Mesodermal cell (in vitro differentiated cells): ENCODE measurements at regions not wholly inside any gene's neighbourhood (a gene's known extent, or its start where the extent isn't known, plus 50 kb on each side); places are given as distances from the start of the nearest gene placed in this dataset.

Source experiments
- H3K27ac ChIP-seq: 2 replicates; pipeline ENCODE4 v1.7.0; 2013; ENCODE audit warnings: mild to moderate bottlenecking, low read depth, low read length, moderate library complexity; ENCODE audit not compliant: severe bottlenecking
- H3K36me3 ChIP-seq: 2 replicates; pipeline ENCODE4 v1.7.1; 2013; ENCODE audit warnings: mild to moderate bottlenecking, low read length, moderate library complexity; ENCODE audit not compliant: control insufficient read depth, insufficient read depth
- H3K4me1 ChIP-seq: one replicate; pipeline ENCODE4 v1.7.1; 2013; ENCODE audit warnings: mild to moderate bottlenecking, low read length; ENCODE audit not compliant: insufficient read depth, control insufficient read depth, poor library complexity, severe bottlenecking
- H3K4me3 ChIP-seq: 2 replicates; pipeline ENCODE4 v1.7.0; 2013; ENCODE audit warnings: low read length, control low read depth, mild to moderate bottlenecking; ENCODE audit not compliant: insufficient read depth, poor library complexity, severe bottlenecking; ENCODE audit errors: extremely low read depth
- H3K9me3 ChIP-seq: 2 replicates; pipeline ENCODE4 v1.7.1; 2013; ENCODE audit warnings: mild to moderate bottlenecking, low read length, moderate library complexity; ENCODE audit not compliant: control insufficient read depth
- WGBS, 2 experiments: methylation state at CpG; one replicate each; pipeline ENCODE4 v1.1.5; 2013; ENCODE audit warnings: missing lambda C conversion rate in 2 of 2; ENCODE audit not compliant: insufficient coverage in 2 of 2; 5-methylcytosine and 5-hydroxymethylcytosine counted together

DNA sequence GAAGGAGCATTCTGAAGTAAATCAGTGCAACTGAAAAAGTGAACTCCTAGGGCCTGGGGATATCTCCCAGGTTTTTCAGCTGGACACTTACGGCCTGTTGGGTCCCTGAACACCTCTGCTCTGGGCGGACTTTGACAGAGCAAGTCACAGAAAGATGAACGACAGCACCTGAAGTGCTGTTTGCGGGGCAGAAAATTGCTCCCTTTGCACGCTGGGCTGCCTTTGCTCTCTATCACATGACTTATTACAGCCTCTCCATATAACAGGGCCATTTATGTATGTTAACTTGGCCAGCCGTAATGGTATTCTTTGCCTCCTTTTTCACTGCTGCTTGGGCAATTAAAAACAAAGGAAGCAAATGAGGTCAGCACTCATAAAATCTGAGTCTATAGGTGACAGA lies 332.9 kb downstream of the BARHL2 start:
- H3K9me3 ChIP-seq, result no peaks in the 10 kb centered on the region
- WGBS, 2 experiments, result 81 to 88% methylated on average over 3 to 4 of the region's 6 CpGs
- H3K27ac ChIP-seq, result no peak overlapping the region
- H3K4me1 ChIP-seq, result peaks cover 4% of the 10 kb centered on the region
- H3K4me3 ChIP-seq, result no peak overlapping the region
- no peaks in the 10 kb centered on the region for H3K36me3 ChIP-seq

DNA sequence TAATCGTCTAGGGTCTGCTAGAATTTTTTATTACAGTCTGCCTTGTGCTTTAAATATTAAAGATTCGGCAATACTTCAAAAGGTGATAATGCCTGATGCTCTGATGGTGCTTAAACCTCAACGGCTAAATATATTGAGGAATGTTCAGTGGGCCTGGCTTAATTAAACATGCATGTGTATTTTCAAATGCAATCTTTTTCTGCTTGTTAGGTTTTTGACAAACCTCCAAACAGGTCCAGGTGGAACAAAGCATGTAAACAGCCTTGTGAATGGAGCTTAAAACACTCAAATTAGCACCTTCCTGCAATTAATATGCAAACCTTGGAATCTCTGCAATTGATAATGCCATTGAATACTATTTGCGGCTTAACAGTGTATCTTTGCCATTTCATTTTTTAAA lies 334.9 kb downstream of the BARHL2 start:
- Histone ChIP-seq H3K27ac (no peak overlapping the region), H3K4me1 (no peaks in the 10 kb centered on the region), H3K4me3 (no peak overlapping the region), H3K36me3 (no peaks in the 10 kb centered on the region), H3K9me3 (no peaks in the 10 kb centered on the region)
- 87 to 100% methylated on average over 3 to 4 of the region's 4 CpGs for WGBS, 2 experiments

DNA sequence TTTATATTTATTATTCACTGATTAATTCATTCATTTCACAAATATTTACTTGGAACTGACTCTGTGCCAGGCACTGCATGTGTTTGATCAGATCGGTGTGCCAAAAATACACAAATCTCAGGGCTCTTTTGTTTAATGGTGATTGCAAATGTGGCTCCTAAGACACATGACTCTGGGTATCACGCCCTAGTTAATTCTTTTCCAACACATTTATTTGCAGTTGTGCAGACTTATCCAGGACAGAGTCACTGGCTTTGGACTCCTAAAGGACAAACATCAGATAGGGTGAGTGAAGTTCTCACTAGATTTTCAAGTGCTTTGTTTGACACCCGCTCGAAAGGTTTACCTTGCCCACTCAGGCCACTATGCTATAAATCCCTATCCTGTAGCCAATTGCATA lies 335.5 kb downstream of the BARHL2 start:
- no peaks in the 10 kb centered on the region for H3K36me3 ChIP-seq
- H3K4me3 ChIP-seq, result no peak overlapping the region
- no peak overlapping the region for H3K27ac ChIP-seq
- H3K4me1 ChIP-seq, result no peaks in the 10 kb centered on the region
- 90 to 100% methylated on average over 2 of the region's 4 CpGs for WGBS, 2 experiments
- no peaks in the 10 kb centered on the region for H3K9me3 ChIP-seq

DNA sequence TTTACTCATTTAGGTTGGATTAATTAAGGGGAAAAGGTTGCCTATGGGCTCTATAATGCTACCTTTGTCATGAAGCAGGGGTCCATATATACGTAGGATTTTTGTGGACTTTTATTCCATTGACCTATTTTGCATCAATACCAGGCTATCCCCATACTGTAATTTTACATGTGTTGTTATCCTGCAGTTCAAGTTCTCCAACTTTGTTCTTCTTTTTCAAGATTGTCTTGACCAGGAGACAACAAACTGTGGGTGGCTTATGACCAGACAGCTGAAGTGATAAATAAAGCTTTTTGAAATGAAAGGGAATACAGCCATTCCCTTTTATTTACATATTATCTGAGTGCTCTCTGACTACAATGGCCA lies 345.7 kb downstream of the BARHL2 start:
- Histone ChIP-seq H3K4me1 (no peaks in the 10 kb centered on the region), H3K27ac (no peak overlapping the region), H3K36me3 (no peaks in the 10 kb centered on the region), H3K4me3 (no peak overlapping the region), H3K9me3 (no peaks in the 10 kb centered on the region)
- 100% methylated on average over 1 of the region's 1 CpG; no CpG with 5 or more reads in 1 of the 2 experiments for WGBS, 2 experiments

DNA sequence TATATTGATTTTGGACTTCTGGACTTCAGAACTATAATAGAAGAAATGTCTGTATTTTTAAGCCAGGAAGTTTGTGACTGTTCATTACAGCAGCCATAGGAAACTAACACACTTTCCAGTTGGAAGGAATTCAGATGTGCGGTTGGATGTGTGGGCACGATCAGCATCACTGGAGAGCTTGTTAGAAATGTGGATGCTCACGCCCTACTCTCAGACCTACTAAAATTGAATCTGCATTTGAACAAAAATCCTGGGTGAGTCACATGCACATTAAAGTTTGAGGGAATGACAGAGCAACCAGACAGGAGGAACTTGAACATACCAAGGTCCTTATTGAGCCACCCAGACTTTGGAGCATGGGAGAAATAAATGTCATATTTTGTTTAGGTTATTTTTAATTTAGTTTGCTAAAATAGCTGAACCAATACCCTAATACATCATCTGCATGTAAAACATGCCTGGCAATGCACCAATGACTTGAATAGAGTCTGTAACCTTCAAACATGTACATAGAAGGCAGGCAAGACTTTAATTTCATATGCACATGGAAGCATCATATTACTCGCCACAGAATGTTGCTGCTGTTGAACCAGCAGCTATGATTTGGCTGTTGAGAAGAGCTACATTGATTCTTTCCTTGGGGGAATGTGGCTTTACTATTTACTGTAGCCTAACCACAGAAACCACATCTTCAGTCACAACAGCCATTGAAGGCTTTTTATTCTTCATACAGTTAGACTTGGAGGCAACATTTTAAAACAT lies 346.2 kb downstream of the BARHL2 start:
- no peaks in the 10 kb centered on the region for H3K36me3 ChIP-seq
- no peak overlapping the region for H3K4me3 ChIP-seq
- H3K27ac ChIP-seq, result no peak overlapping the region
- 100% methylated on average over 1 to 2 of the region's 4 CpGs for WGBS, 2 experiments
- no peaks in the 10 kb centered on the region for H3K4me1 ChIP-seq
- no peaks in the 10 kb centered on the region for H3K9me3 ChIP-seq

- WGBS, 2 experiments, result 90% methylated on average over 2 of the region's 2 CpGs; no CpG with 5 or more reads in 1 of the 2 experiments
- no peaks in the 10 kb centered on the region for H3K4me1 ChIP-seq
- H3K27ac ChIP-seq, result no peak overlapping the region
- H3K36me3 ChIP-seq, result no peaks in the 10 kb centered on the region
- H3K4me3 ChIP-seq, result no peak overlapping the region
- no peaks in the 10 kb centered on the region for H3K9me3 ChIP-seq
These were observed 354.9 kb downstream of the BARHL2 start for GRCh38 chr1:90362163-90362562.

DNA sequence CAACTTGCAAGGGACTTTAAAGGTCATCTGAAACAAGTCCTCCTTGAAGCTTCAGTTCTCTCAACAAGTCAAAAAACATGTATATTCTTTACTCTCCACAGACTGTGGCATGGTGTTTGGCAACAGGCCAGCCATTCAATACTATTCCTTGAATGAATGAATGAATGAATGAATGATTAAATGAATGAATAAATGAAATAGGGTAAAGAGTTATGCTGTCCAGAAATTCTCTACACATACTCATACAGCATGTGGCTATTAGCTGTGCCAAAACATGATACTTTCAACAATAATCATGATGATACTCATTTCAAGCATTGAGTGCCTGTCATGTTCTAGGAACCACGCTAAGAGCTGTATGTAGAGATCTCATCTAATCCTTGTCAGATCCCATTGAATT lies 356.1 kb downstream of the BARHL2 start:
- H3K4me1 ChIP-seq, result no peaks in the 10 kb centered on the region
- no peak overlapping the region for H3K4me3 ChIP-seq
- H3K36me3 ChIP-seq, result no peaks in the 10 kb centered on the region
- H3K27ac ChIP-seq, result no peak overlapping the region
- WGBS, 2 experiments, result no CpG with 5 or more reads among the region's 1 CpG
- H3K9me3 ChIP-seq, result no peaks in the 10 kb centered on the region

- 92 to 93% methylated on average over 4 of the region's 6 CpGs for WGBS, 2 experiments
- Histone ChIP-seq H3K9me3 (no peaks in the 10 kb centered on the region), H3K27ac (no peak overlapping the region), H3K4me1 (no peaks in the 10 kb centered on the region), H3K36me3 (no peaks in the 10 kb centered on the region), H3K4me3 (no peak overlapping the region)
These were observed 357.1 kb downstream of the BARHL2 start for GRCh38 chr1:90359994-90360393.

GRCh38 chr1:90358448-90358847 lies 358.7 kb downstream of the BARHL2 start:
- Histone ChIP-seq H3K4me3 (no peak overlapping the region), H3K9me3 (no peaks in the 10 kb centered on the region), H3K4me1 (no peaks in the 10 kb centered on the region), H3K36me3 (no peaks in the 10 kb centered on the region), H3K27ac (no peak overlapping the region)
- no CpG with 5 or more reads among the region's 2 CpGs for WGBS, 2 experiments

DNA sequence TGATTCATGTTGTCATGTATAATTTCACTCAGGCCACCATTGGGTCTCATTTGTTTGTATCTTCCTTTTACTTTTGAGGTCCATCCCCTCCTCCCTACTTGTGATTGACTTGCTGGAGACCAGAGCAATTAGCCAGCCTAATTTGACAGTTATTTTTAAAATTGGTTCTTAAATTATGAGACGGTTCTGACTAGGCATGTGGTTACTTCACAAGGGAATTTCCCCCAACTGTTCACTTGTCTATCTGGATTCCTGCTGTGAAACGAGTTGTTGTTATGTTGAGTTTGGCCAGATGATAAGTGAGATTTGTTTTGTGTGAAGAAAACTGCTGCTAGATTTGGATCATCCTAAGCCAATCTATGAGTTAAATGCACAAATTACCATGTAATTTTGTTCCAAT lies 359.1 kb downstream of the BARHL2 start:
- 100% methylated on average over 1 of the region's 2 CpGs; no CpG with 5 or more reads in 1 of the 2 experiments for WGBS, 2 experiments
- Histone ChIP-seq H3K9me3 (no peaks in the 10 kb centered on the region), H3K4me3 (no peak overlapping the region), H3K4me1 (no peaks in the 10 kb centered on the region), H3K36me3 (no peaks in the 10 kb centered on the region), H3K27ac (no peak overlapping the region)

DNA sequence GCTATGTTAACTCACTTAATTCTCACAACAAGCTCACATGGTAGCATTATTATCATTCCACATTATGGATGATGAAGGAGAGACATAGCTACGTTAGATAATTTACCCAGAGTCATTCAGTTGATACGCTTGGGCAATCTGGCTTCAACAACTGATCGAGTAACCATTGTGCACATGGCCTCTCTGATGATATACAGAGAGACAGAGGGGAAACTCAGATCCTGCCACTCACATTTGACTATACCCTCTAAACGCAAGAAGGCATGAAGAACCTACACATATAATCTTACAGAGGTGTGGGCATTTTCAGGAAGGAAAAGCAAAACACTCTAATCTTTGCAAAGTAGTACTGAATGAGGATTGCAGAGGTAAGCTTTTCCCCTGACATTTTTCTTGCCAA lies 360.1 kb downstream of the BARHL2 start:
- Histone ChIP-seq H3K9me3 (no peaks in the 10 kb centered on the region), H3K36me3 (no peaks in the 10 kb centered on the region), H3K27ac (no peak overlapping the region), H3K4me1 (no peaks in the 10 kb centered on the region), H3K4me3 (no peak overlapping the region)
- 94% methylated on average over 3 of the region's 4 CpGs; no CpG with 5 or more reads in 1 of the 2 experiments for WGBS, 2 experiments
